ENCODE measurements at regions not wholly inside any gene's neighbourhood (a gene's known extent, or its start where the extent isn't known, plus 50 kb on each side); places are given as distances from the start of the nearest gene placed in this dataset.

DNA sequence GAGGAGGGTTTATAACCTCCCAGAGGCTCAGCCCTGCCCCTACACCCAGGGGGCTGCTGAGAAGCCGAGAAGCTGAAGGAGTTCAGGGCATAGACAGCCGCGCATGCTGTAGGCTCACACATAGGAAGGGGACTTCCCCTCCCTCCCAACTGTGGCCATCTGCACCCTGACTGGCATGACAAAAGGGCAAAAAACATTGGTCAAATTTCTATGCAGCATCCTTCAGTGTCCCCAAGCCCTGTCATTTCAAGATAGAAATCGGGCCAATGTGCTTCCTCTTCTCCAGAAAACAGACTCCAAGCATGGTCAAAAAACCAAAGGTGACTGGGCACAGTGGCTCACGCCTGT, 55.9 kb upstream of the MYL10 start:
- H4K20me1 ChIP-seq (replicated peaks; ENCODE audit: control insufficient read depth, extremely low read depth, insufficient read depth, low read length): no peaks in the 10 kb centered on the region
- CTCF ChIA-PET: interaction anchor here (1.6 kb wide), 1 partner anchor 82 kb away, joined by 5 read pairs; no protein-coding TSS in a partner anchor
- no peaks in the 10 kb centered on the region for H3K9me1 ChIP-seq (replicated peaks; ENCODE audit: control insufficient read depth, extremely low read depth, insufficient read depth, low read length)
- H3K4me3 ChIP-seq (replicated peaks in 1 of 3; ENCODE audit: insufficient read depth in 1 of 3, low read depth in 1 of 3, low read length in 3 of 3): no peak overlapping the region
- BruUV-seq (replicated peaks): no TSS peak
- no peak overlapping the region for H3K9ac ChIP-seq (replicated peaks; ENCODE audit: extremely low read depth, insufficient read depth, low read length)
- no peak for DNase-seq (ENCODE audit: low read depth, low spot score)
- peaks cover 17% of the 10 kb centered on the region for H3K4me1 ChIP-seq (ENCODE audit: control insufficient read depth, extremely low read depth, insufficient read depth, low read length)
- dilution Hi-C loops (cut with MboI; ENCODE audit: extremely low pct_ligation_motif_present, low sequenced_read_pairs): no loop called here
- H2AFZ ChIP-seq (ENCODE audit: low read depth, low read length): no peak overlapping the region
- TF ChIP-seq POLR2A (IDR thresholded peaks at IDR 0.05; ENCODE audit: low read depth, low read length) (no peak), GATA2 (IDR thresholded peaks at IDR 0.05; ENCODE audit: insufficient read depth, insufficient read length, low read depth, low read length) (no peak), JUN (IDR thresholded peaks at IDR 0.05; ENCODE audit: borderline replicate concordance, insufficient read depth, insufficient read length, low read depth) (no peak), MYC (IDR thresholded peaks at IDR 0.05; ENCODE audit: low read depth, low read length) (no peak), MAX (IDR thresholded peaks at IDR 0.05; ENCODE audit: insufficient read depth, insufficient read length) (no peak), POLR2AphosphoS5 (IDR thresholded peaks at IDR 0.05; ENCODE audit: insufficient read depth, low read depth, low read length) (no peak), FOS (IDR thresholded peaks at IDR 0.05; ENCODE audit: borderline replicate concordance, insufficient read depth, low read length) (no peak), EZH2 (IDR thresholded peaks at IDR 0.05; ENCODE audit: borderline replicate concordance, low read depth, low read length, severe bottlenecking) (no peak)
- TF ChIP-seq, protein P1, sequence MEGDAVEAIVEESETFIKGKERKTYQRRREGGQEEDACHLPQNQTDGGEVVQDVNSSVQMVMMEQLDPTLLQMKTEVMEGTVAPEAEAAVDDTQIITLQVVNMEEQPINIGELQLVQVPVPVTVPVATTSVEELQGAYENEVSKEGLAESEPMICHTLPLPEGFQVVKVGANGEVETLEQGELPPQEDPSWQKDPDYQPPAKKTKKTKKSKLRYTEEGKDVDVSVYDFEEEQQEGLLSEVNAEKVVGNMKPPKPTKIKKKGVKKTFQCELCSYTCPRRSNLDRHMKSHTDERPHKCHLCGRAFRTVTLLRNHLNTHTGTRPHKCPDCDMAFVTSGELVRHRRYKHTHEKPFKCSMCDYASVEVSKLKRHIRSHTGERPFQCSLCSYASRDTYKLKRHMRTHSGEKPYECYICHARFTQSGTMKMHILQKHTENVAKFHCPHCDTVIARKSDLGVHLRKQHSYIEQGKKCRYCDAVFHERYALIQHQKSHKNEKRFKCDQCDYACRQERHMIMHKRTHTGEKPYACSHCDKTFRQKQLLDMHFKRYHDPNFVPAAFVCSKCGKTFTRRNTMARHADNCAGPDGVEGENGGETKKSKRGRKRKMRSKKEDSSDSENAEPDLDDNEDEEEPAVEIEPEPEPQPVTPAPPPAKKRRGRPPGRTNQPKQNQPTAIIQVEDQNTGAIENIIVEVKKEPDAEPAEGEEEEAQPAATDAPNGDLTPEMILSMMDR (IDR thresholded peaks at IDR 0.05; ENCODE audit: extremely low read depth in 1 of 2, insufficient read depth in 1 of 2, low read depth in 1 of 2, low read length in 2 of 2): no peak
- H3K9me3 ChIP-seq (replicated peaks; ENCODE audit: control insufficient read depth, insufficient read depth, low read length): no peaks in the 10 kb centered on the region
- no peak overlapping the region for H3K4me2 ChIP-seq (ENCODE audit: insufficient read depth, low read length)
- no peaks in the 10 kb centered on the region for H3K79me2 ChIP-seq (ENCODE audit: control insufficient read depth, insufficient read depth, low read length)
- H3K27ac ChIP-seq (ENCODE audit: insufficient read depth, low read depth, low read length): no peak overlapping the region
- no peaks in the 10 kb centered on the region for H3K36me3 ChIP-seq (ENCODE audit: control insufficient read depth in 2 of 2, extremely low read depth in 1 of 2, insufficient read depth in 2 of 2, low read length in 2 of 2)
- POLR2A ChIA-PET: no interaction called here
- H3K27me3 ChIP-seq (ENCODE audit: control insufficient read depth in 2 of 2, insufficient read depth in 2 of 2, low read length in 2 of 2): no peaks in the 10 kb centered on the region
- intact Hi-C loops (cut with micrococcal nuclease): loop anchor here (5.0 to 10.0 kb wide), 4 partner anchors 83 to 710 kb away; partner anchors contain the start of gene PRKRIP1
- FAIRE-seq: no peak
